NCI-H128 (cell line): ENCODE measurements at regions not wholly inside any gene's neighbourhood (a gene's known extent, or its start where the extent isn't known, plus 50 kb on each side); places are given as distances from the start of the nearest gene placed in this dataset.

ENCODE experiments used
- DNase-seq: peaks from one replicate; lab custom pipeline; 2025; ENCODE audit not compliant: unreplicated experiment; lab: John Stamatoyannopoulos, UW

DNA sequence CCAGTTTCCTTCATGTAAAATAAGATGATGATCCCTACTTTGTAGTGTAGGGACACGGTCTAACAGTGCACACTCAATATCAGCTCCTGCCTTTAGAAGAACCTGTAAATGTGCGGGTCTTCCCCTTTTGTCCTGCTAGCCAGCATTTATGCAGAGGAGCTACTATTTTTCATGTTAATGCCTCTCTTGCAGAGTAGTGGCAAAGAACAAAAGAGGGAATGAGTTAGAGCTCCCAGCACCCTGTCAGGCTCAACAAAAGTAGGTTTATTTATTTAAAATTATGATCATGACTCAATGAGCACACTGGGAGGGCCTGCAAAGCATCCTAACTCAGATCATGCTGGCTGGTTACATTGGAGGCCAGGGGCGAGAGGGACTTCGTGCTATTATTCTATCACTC lies 414.5 kb upstream of the COBL start:
- DNase-seq = no peak

DNA sequence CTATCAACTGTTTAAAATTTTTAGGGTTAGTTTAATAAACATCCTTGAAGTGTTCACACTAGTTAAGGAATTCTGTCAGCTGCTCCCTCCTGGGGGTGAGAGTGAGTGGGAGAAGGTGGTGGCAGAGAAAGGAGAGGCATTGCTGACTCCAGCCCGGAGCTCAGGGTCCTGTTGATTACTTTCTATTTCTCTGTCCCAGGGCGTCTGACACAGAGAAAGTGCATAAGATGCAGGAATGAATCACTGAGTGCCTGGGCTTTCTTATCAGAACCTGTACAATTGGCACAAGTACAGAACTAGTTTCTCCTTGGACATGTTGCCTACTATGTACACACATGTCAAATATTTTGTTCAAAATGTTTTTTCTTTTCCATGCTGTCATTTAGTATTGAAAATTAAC lies 410.8 kb upstream of the COBL start:
- no peak for DNase-seq

GRCh38 chr7:51706851-51707250 lies 390.2 kb upstream of the COBL start:
- DNase-seq = no peak

DNA sequence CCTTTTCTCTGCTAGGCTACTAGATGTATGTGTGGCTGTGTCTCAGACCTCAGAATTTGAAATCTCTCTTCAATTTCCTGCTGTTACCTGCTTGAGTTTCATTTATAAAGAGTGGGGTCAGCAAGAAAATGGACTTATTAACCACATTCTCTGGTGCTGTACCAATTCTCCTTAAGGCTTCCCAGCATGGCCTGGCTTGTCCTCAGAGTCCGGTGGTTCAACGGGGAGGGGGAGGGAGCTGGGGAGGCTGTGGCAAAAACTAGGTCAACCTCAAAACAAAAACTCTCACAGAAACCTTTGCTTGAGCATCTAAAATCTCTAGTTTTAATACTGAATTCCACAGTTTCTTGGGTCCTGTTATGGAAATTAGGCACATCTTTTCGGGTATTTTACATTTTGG lies 389.1 kb upstream of the COBL start:
- no peak for DNase-seq

- DNase-seq = no peak
Observed at GRCh38 chr7:51702673-51703072, 386.1 kb upstream of the COBL start.

DNA sequence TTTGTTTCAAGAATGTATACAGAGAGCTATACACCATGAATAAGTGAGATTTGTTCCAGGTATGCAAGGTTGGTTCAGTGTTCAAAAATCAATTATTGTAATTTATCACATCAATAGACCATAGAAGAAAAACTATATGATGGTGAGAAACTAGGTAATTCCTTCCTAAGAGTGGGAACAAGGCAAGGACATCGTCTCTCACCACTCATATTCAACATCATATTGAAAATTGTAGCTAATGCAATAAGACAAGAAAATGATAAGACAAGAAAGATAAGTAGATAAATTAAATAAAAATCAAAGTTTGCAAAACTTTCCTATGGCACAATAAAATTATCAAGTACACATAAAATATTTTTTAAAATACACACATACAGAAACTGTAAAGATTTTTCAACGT lies 385.3 kb upstream of the COBL start:
- DNase-seq = no peak

DNA sequence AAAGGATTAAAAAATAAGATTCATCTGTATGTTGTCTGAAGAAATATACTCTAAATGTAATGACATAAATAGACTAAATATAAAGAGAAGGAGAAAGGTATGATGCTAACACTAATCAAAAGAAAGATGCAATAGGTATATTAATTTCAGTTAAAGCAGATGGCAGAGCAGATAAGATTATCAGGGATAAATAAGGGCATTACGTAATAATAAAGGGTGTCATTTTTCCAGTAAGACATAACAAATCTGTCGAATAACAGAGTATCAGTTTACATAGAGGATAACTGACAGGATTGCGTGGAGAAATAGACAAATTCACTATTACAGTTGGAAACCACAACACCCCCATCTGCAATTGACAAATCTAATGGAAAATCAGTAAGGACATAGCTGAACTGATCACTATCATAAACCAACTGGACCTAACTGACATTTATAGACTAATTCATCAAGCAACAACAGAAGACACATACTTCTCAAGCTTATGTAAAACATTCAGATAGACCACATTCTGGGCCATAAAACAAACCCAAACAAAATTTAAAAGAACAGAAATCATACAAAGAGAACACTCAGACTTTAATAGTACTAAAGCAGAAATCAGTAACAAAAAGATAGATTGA lies 384.1 kb upstream of the COBL start:
- no peak for DNase-seq

- no peak for DNase-seq
Observed at GRCh38 chr7:51693258-51693657, 376.6 kb upstream of the COBL start.

DNA sequence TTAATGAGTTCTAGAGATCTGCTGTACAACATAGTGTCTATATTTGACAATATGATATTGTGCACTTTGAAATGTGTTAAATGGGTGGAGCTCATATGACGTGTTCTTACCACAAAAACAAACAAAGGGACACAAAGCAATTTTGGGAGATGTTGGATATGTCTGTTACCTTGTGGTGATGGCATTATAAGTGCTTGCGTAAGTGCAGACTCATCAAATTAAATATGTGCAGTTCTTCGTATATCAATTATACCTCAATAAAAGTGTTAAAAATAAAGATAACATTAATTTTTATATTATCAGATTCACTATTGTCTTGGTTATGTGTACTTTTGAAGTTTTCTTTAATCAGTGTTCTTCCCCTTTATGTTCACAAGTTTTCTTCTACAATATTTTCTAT lies 372.9 kb upstream of the COBL start:
- DNase-seq = no peak

GRCh38 chr7:51685794-51686193 lies 369.2 kb upstream of the COBL start:
- no peak for DNase-seq

- no peak for DNase-seq
Observed at GRCh38 chr7:51680594-51681399, 364.2 kb upstream of the COBL start.

DNA sequence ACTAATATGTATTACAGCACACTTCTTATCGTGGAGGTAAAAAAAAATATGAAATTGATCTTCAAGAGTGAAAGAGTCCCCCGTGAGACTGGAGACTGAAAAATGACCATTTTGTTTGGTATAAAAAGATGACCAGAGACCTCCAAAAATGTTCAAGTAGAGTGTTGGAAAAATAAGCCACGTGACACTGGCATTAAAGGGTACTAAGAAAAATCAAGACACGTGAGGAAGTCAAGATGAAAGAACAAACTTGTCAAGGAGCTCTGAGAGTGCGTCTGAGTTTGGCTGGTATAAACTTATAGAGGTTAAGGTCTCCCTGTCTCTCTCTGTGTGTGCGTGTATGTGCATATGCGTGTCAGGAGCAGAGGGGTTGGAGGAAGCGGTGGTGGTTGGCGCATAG lies 362.7 kb upstream of the COBL start:
- DNase-seq = no peak

GRCh38 chr7:51666751-51667150 lies 350.1 kb upstream of the COBL start:
- DNase-seq = no peak

GRCh38 chr7:51666266-51666665 lies 349.7 kb upstream of the COBL start:
- no peak for DNase-seq

- no peak for DNase-seq
Observed at GRCh38 chr7:51665045-51665780, 348.6 kb upstream of the COBL start.

GRCh38 chr7:51660516-51660915 lies 343.9 kb upstream of the COBL start:
- DNase-seq = no peak

DNA sequence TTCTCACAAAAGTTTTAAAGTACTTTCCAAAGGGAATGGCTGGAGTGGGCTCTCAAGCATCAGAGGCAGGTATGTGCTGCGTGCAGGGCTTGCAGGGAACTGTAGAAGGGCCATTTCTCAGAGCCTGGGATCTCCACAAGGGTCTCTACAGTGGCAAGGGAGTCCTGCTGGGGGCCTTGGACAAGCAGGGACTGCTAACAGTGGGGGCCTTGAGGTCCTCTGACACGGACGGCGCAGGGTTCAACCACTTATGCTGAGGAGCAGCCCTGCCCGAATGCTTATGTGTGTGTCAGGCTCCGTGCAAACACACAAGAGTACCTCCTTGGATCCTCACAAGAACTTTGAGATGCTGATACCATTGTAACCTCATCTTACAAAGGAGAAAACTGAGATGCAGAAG lies 342.1 kb upstream of the COBL start:
- DNase-seq = no peak

DNA sequence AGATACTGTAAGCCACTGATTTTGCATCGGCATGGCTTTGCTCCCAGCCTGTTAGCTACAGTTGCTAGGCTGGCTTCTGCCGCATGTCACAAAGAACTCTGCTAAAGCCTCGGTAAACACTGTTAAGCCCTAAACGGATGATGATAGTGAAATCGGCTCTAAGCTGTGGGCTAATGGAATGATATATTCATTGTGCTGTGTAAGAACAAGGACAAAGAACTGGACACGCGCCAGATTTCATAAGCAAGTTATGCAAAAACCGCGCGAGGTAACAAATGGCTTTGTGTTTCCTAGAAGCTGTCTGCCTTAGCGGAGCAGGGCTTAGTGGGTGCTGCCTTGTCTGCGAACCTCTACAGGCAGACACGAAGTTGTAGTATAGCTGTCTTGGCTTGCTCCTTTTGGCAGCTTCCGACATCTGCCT lies 331.3 kb upstream of the COBL start:
- DNase-seq = peak; percentile 35

DNA sequence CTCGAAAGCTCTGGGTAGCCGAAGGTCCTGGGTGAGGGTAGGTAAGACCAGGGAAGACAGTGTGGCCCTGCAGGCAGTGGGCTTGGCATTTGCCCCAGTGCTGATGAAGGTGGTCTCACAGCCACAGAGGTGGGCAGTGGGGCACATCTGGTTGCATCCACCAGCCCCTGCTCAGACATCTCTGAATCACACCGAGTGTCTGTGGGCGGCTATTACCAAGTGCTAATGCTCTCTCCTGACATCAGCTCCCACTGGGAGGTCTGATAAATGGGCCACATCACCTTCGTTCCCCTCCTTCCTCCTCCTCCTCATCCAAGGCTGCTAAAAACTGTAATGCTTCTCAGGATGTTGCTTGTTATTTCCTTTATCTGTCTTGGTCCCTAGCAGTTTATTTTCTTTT lies 330.9 kb upstream of the COBL start:
- DNase-seq = no peak

DNA sequence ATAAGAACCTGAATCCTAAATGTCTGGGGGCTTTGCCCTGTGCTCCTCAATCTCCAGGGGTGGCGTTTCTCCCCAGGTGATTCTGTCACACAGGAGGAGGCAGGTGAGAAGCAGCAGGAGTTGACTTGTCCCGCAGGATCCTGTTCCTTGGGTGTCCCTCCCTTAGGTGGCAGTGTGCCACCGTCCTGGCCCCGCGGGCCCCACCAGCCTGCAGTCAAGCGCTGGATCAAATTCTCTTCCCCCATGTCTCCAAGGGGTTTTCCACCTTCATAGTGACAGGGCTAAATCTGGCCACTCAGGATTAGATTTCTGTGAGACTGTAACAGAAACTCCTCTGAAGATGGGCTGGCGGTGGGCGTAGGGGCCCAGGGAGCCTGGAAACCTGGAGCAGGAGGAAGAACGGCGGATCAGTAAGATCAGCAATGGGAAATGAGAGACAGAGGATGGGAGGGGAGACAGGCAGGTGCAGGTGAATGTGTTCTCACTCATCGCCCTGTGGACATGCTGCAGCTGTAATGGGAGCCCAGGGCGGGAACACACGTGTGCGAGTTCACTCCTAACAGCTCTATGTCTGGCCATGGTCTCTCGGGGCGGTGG lies 329.2 kb upstream of the COBL start:
- DNase-seq = no peak

DNA sequence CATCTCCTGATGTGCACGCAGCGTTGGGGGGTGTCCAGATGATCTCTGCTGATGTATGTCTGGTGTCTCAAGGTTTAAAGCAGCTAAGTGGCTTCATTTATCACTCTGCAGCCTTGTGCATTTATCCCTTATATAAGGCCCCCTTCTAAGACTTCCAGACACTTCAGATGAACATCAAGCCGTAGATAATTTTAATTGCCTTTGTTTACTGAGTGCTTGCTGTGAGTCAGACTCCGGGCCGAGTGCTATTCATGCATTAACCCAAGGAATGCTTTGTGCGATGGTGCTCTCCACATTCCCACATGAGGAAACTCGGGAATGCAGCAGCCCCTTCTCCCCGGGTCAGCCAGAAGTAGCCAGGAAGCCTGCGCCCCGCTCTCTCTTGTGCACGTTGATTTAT lies 328.6 kb upstream of the COBL start:
- DNase-seq = no peak

GRCh38 chr7:51644216-51644615 lies 327.6 kb upstream of the COBL start:
- no peak for DNase-seq
